GM20000 (cell line): ENCODE measurements at regions not wholly inside any gene's neighbourhood (a gene's known extent, or its start where the extent isn't known, plus 50 kb on each side); places are given as distances from the start of the nearest gene placed in this dataset.

Experiments used
- DNase-seq: peaks from one replicate; pipeline ENCODE4 v3.0.0; 2012; ENCODE audit warnings: low spot score
- CTCF ChIP-seq: IDR thresholded peaks from 2 replicates; pipeline ENCODE4 v1.5.1; 2012; ENCODE audit warnings: mild to moderate bottlenecking, control low read depth; ENCODE audit errors: extremely low read depth, missing control alignments

GRCh38 chr7:145168879-145169278 lies 333.0 kb upstream of the TPK1 start:
- TF ChIP-seq CTCF = no peak
- no peak for DNase-seq

GRCh38 chr7:145168427-145168826 lies 332.6 kb upstream of the TPK1 start:
- no peak for TF ChIP-seq CTCF

GRCh38 chr7:145156834-145157233 lies 321.0 kb upstream of the TPK1 start:
- no peak for TF ChIP-seq CTCF
- DNase-seq = no peak

More at GRCh38 chr7:145168427-145168826, 332.6 kb upstream of the TPK1 start:
- no peak for DNase-seq

GRCh38 chr7:145152589-145152988 lies 316.7 kb upstream of the TPK1 start:
- no peak for TF ChIP-seq CTCF

GRCh38 chr7:145151676-145152075 lies 315.8 kb upstream of the TPK1 start:
- TF ChIP-seq CTCF = no peak
- no peak for DNase-seq

More at GRCh38 chr7:145152589-145152988, 316.7 kb upstream of the TPK1 start:
- no peak for DNase-seq

GRCh38 chr7:145147865-145148264 lies 312.0 kb upstream of the TPK1 start:
- DNase-seq = no peak
- TF ChIP-seq CTCF = no peak

- TF ChIP-seq CTCF = no peak
- no peak for DNase-seq
Measured at GRCh38 chr7:145143685-145144084, 307.8 kb upstream of the TPK1 start.
